ENCODE measurements at regions not wholly inside any gene's neighbourhood (a gene's known extent, or its start where the extent isn't known, plus 50 kb on each side); places are given as distances from the start of the nearest gene placed in this dataset.

DNA sequence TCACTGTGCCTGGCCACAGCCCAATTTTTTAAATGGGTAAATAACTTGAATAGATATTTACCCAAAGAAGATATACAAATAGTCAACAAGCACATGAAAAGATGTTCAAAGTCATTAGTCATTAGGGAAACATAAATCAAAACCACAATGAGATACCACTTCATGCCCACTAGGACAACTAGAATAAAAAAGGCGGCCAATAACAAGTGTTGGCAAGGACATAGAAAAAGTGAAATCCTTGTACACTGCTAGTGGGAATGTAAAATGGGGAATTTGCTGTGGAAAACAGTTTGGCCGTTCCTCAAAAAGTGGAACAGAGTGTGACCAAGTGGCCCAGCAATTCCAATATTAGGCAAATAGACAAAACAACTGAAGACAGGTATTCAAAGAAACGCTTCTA lies 270.1 kb downstream of the TFCP2L1 start:
- no peak overlapping the region for H3K27ac Mint-ChIP-seq
- no peaks in the 10 kb centered on the region for H3K36me3 ChIP-seq (replicated peaks in 1 of 2; ENCODE audit: control extremely low read depth in 1 of 2, control insufficient read depth in 1 of 2, extremely low read depth in 1 of 2, insufficient read depth in 2 of 2, low read length in 1 of 2)
- H3K27me3 ChIP-seq (replicated peaks in 1 of 4; ENCODE audit: control extremely low read depth in 1 of 4, control insufficient read depth in 3 of 4, insufficient read depth in 4 of 4, low read length in 3 of 4) = peaks cover 0 to 2% (median under 1%) of the 10 kb centered on the region in 4 experiments
- H4K20me1 ChIP-seq (ENCODE audit: control insufficient read depth, insufficient read depth, low read length, poor library complexity, severe bottlenecking) = no peaks in the 10 kb centered on the region
- no peaks in the 10 kb centered on the region for H3K4me1 Mint-ChIP-seq
- H3K27me3 Mint-ChIP-seq = no peaks in the 10 kb centered on the region
- H3K27ac ChIP-seq (ENCODE audit: low read length in 2 of 2) = no peak overlapping the region
- intact Hi-C loops (cut with micrococcal nuclease) = no loop called here
- ChIA-PET CTCF (no interaction called here), POLR2A (no interaction called here)
- H3K4me2 ChIP-seq (replicated peaks; ENCODE audit: low read depth, low read length, poor library complexity, severe bottlenecking) = no peak overlapping the region
- no peaks in the 10 kb centered on the region for H3K79me2 ChIP-seq (ENCODE audit: control insufficient read depth, insufficient read depth, low read length)
- peaks cover 0 to 13% (median 0%) of the 10 kb centered on the region in 3 donors for H3K9me3 ChIP-seq (ENCODE audit: control extremely low read depth in 1 of 3, control insufficient read depth in 2 of 3, insufficient read depth in 1 of 3, low read length in 2 of 3)
- no peak overlapping the region for H2AFZ ChIP-seq (ENCODE audit: insufficient read depth, low read depth, low read length, poor library complexity, severe bottlenecking)
- TF ChIP-seq EZH2 (IDR thresholded peaks at IDR 0.05; ENCODE audit: borderline replicate concordance, insufficient read depth, low read depth, low read length, poor library complexity, severe bottlenecking) = no peak
- TF ChIP-seq, protein P1, sequence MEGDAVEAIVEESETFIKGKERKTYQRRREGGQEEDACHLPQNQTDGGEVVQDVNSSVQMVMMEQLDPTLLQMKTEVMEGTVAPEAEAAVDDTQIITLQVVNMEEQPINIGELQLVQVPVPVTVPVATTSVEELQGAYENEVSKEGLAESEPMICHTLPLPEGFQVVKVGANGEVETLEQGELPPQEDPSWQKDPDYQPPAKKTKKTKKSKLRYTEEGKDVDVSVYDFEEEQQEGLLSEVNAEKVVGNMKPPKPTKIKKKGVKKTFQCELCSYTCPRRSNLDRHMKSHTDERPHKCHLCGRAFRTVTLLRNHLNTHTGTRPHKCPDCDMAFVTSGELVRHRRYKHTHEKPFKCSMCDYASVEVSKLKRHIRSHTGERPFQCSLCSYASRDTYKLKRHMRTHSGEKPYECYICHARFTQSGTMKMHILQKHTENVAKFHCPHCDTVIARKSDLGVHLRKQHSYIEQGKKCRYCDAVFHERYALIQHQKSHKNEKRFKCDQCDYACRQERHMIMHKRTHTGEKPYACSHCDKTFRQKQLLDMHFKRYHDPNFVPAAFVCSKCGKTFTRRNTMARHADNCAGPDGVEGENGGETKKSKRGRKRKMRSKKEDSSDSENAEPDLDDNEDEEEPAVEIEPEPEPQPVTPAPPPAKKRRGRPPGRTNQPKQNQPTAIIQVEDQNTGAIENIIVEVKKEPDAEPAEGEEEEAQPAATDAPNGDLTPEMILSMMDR (IDR thresholded peaks at IDR 0.05) = no peak
- no peaks in the 10 kb centered on the region for H3K9me3 Mint-ChIP-seq (ENCODE audit: insufficient read depth)
- no peaks in the 10 kb centered on the region for H3K4me1 ChIP-seq (ENCODE audit: control insufficient read depth in 2 of 2, insufficient read depth in 2 of 2, low read length in 2 of 2)
- no CpG with 5 or more reads among the region's 3 CpGs for WGBS (ENCODE audit: insufficient coverage)
- no peak overlapping the region for H3K9ac ChIP-seq (ENCODE audit: low read length)
- no peak for ATAC-seq (ENCODE audit: low read depth)
- DNase-seq = no peak
- no peak overlapping the region for H3K4me3 ChIP-seq (ENCODE audit: control extremely low read depth in 1 of 5, extremely low read depth in 1 of 5, insufficient read depth in 1 of 5, low read depth in 2 of 5, low read length in 4 of 5)
- no peak overlapping the region for H3K4me3 Mint-ChIP-seq

DNA sequence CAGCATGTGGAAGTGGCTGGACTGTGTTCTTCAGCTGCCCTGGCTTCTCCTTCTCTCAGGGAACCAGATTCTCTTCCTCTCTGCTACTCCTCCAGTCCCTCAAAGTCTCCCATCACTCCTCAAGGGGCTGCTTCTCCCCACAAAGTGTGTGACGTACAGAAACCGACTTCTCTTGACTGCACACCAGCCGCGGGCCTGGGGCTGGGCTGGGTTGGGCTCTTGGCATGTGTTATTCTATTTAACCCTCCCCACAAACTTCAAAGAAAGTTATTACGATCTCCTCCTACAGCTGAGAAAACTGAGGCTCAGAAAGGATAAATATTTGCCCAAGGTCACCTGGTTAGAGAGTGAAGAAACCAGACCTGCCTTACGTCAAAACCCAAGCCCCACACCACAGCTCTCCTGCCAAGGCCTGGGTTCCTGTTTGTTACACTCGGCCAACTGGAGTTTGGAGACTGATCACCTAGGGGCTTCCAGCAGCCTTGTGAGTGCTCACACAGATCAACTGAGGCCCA lies 269.0 kb downstream of the TFCP2L1 start:
- Histone ChIP-seq H3K4me2 (replicated peaks; ENCODE audit: low read depth, low read length, poor library complexity, severe bottlenecking) (no peak overlapping the region), H3K4me3 (ENCODE audit: control extremely low read depth in 1 of 5, extremely low read depth in 1 of 5, insufficient read depth in 1 of 5, low read depth in 2 of 5, low read length in 4 of 5) (no peak overlapping the region), H3K9me3 (ENCODE audit: control extremely low read depth in 1 of 3, control insufficient read depth in 2 of 3, insufficient read depth in 1 of 3, low read length in 2 of 3) (peaks cover 0 to 13% (median 0%) of the 10 kb centered on the region in 3 donors), H3K79me2 (ENCODE audit: control insufficient read depth, insufficient read depth, low read length) (no peaks in the 10 kb centered on the region), H3K9ac (ENCODE audit: low read length) (no peak overlapping the region), H3K36me3 (replicated peaks in 1 of 2; ENCODE audit: control extremely low read depth in 1 of 2, control insufficient read depth in 1 of 2, extremely low read depth in 1 of 2, insufficient read depth in 2 of 2, low read length in 1 of 2) (no peaks in the 10 kb centered on the region), H4K20me1 (ENCODE audit: control insufficient read depth, insufficient read depth, low read length, poor library complexity, severe bottlenecking) (no peaks in the 10 kb centered on the region), H2AFZ (ENCODE audit: insufficient read depth, low read depth, low read length, poor library complexity, severe bottlenecking) (no peak overlapping the region), H3K27ac (ENCODE audit: low read length in 2 of 2) (no peak overlapping the region), H3K4me1 (ENCODE audit: control insufficient read depth in 2 of 2, insufficient read depth in 2 of 2, low read length in 2 of 2) (no peaks in the 10 kb centered on the region), H3K27me3 (replicated peaks in 1 of 4; ENCODE audit: control extremely low read depth in 1 of 4, control insufficient read depth in 3 of 4, insufficient read depth in 4 of 4, low read length in 3 of 4) (peaks cover 0 to 2% (median 0%) of the 10 kb centered on the region in 4 experiments)
- Mint-ChIP-seq H3K4me3 (no peak overlapping the region), H3K27me3 (no peaks in the 10 kb centered on the region), H3K27ac (no peak overlapping the region), H3K4me1 (no peaks in the 10 kb centered on the region), H3K9me3 (ENCODE audit: insufficient read depth) (no peaks in the 10 kb centered on the region)
- DNase-seq (no peak), ATAC-seq (ENCODE audit: low read depth) (no peak)
- ChIA-PET CTCF (no interaction called here), POLR2A (no interaction called here)
- TF ChIP-seq EZH2 (IDR thresholded peaks at IDR 0.05; ENCODE audit: borderline replicate concordance, insufficient read depth, low read depth, low read length, poor library complexity, severe bottlenecking) = no peak
- TF ChIP-seq, protein P1 (IDR thresholded peaks at IDR 0.05) = no peak
- WGBS (ENCODE audit: insufficient coverage) = 86% methylated on average over 3 of the region's 7 CpGs
- intact Hi-C loops (cut with micrococcal nuclease) = no loop called here

All from B cell (primary cell).